ENCODE measurements at regions not wholly inside any gene's neighbourhood (a gene's known extent, or its start where the extent isn't known, plus 50 kb on each side); places are given as distances from the start of the nearest gene placed in this dataset.

- TF ChIP-seq SUZ12 (IDR thresholded peaks at IDR 0.05): no peak
- no peak for TF ChIP-seq FOXM1 (IDR thresholded peaks at IDR 0.05; ENCODE audit: borderline replicate concordance)
- no peak for TF ChIP-seq LEF1 (IDR thresholded peaks at IDR 0.05; ENCODE audit: borderline replicate concordance)
These were observed 61.0 kb upstream of the RNU6-8 start for GRCh38 chr14:32263939-32264567.
